K562 (cell line): ENCODE measurements at regions not wholly inside any gene's neighbourhood (a gene's known extent, or its start where the extent isn't known, plus 50 kb on each side); places are given as distances from the start of the nearest gene placed in this dataset.

Experiments used
- EP300 ChIP-seq: IDR thresholded peaks from 2 replicates; pipeline ENCODE4 v1.6.1; 2012; ENCODE audit warnings: low read length, improper control_type of control experiment
- GABPA ChIP-seq: fragments of 200-800 bp; sonication (Bioruptor generic); conservative IDR thresholded peaks from 2 replicates; pipeline ENCODE4 v1.6.1; 2016; ENCODE audit warnings: low read depth, missing genetic modification characterization, missing compliant biosample characterization
- SMAD4 ChIP-seq: fragments of 250-450 bp; sonication (Bioruptor Pico); conservative IDR thresholded peaks from 2 replicates; pipeline ENCODE4 v1.8.0; 2021; ENCODE audit warnings: inconsistent platforms, mild to moderate bottlenecking, moderate library complexity
- SMC3 ChIP-seq: conservative IDR thresholded peaks from 2 replicates; pipeline ENCODE4 v1.6.1; 2011; ENCODE audit warnings: low read depth, low read length, improper control_type of control experiment; ENCODE audit not compliant: insufficient read depth
- SOX6 ChIP-seq: fragments of 450-650 bp; IDR thresholded peaks from 2 replicates; pipeline ENCODE4 v1.6.1; 2014; ENCODE audit warnings: mild to moderate bottlenecking
- SRF ChIP-seq, 2 experiments: fragments of 250-450, 450-650 bp in 1 of 2; sonication (Bioruptor Pico) in 1 of 2; sonication (generic) in 1 of 2; formaldehyde crosslinking; IDR thresholded peaks; 2 replicates each; pipeline versions ENCODE4 v1.5.0 to v1.5.1; 2020 to 2022; ENCODE audit warnings: mild to moderate bottlenecking in 1 of 2, missing genetic modification reagents in 1 of 2
- SRSF9 ChIP-seq: fragments of 200-400 bp; formaldehyde crosslinking; IDR thresholded peaks from 2 replicates; pipeline ENCODE4 v1.6.1; 2017; ENCODE audit warnings: low read depth, low read length, borderline replicate concordance
- TF ChIP-seq, protein P1 (sequence below), 3 experiments: IDR thresholded peaks in 2 of 3; conservative IDR thresholded peaks in 1 of 3; 2 replicates each; pipeline ENCODE4 v1.5.1; 2011 to 2012; ENCODE audit warnings: low read length in 3 of 3, mild to moderate bottlenecking in 3 of 3, control low read depth in 2 of 3, improper control_type of control experiment in 1 of 3, inconsistent platforms in 1 of 3, low read depth in 1 of 3, mixed read lengths in 1 of 3, moderate library complexity in 1 of 3; ENCODE audit not compliant: insufficient read depth in 2 of 3
- TF ChIP-seq, protein P2 (sequence below): sonication (generic); formaldehyde crosslinking; IDR thresholded peaks from 2 replicates; pipeline ENCODE4 v1.8.1; 2023; ENCODE audit warnings: mild to moderate bottlenecking, missing genetic modification reagents
- TF ChIP-seq, protein P3 (sequence below), 2 experiments: fragments of 450-650 bp; conservative IDR thresholded peaks; 2 replicates each; pipeline ENCODE4 v1.6.1; 2017; ENCODE audit warnings: mild to moderate bottlenecking in 2 of 2, moderate library complexity in 2 of 2
- TF ChIP-seq, protein P4 (sequence below): fragments of 450-650 bp; IDR thresholded peaks from 2 replicates; pipeline ENCODE4 v1.6.1; 2016; ENCODE audit warnings: borderline replicate concordance

DNA sequence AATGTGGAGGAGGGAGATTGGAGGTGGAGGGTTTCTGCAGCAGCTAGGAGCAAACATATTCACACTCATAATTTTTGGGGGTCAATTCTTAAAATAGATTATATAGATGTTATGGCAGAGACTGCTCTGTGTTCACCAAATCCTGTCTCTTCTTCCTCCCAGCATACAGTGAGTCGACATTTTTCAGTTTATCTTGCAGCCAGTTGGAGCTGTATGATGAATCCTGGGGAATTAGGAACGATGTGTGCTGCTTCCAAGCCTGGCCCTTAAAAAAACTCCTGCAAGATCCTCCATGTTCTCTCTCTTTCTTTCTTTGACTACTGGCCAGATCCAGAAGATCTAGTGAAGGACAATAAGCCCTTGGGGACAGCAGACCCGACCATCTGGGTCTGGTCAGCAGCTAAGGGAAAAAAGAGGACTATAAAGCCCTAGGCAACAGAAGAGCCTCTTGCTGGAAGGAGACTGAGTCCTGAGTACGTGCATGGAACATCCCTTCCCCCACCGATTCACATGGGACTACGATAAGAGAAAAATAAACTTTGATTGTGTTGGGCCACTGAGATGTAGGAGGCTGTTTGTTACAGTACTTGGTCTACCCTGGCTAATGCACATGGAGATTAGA, 55.8 kb upstream of the POMP start:
- TF ChIP-seq, protein P1, sequence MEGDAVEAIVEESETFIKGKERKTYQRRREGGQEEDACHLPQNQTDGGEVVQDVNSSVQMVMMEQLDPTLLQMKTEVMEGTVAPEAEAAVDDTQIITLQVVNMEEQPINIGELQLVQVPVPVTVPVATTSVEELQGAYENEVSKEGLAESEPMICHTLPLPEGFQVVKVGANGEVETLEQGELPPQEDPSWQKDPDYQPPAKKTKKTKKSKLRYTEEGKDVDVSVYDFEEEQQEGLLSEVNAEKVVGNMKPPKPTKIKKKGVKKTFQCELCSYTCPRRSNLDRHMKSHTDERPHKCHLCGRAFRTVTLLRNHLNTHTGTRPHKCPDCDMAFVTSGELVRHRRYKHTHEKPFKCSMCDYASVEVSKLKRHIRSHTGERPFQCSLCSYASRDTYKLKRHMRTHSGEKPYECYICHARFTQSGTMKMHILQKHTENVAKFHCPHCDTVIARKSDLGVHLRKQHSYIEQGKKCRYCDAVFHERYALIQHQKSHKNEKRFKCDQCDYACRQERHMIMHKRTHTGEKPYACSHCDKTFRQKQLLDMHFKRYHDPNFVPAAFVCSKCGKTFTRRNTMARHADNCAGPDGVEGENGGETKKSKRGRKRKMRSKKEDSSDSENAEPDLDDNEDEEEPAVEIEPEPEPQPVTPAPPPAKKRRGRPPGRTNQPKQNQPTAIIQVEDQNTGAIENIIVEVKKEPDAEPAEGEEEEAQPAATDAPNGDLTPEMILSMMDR (IDR thresholded peaks at IDR 0.05 in 2 of 3, conservative IDR thresholded peaks at IDR 0.05 in 1 of 3; ENCODE audit: insufficient read depth in 2 of 3, low read depth in 1 of 3, low read length in 3 of 3) = no peak
- TF ChIP-seq, protein P2, sequence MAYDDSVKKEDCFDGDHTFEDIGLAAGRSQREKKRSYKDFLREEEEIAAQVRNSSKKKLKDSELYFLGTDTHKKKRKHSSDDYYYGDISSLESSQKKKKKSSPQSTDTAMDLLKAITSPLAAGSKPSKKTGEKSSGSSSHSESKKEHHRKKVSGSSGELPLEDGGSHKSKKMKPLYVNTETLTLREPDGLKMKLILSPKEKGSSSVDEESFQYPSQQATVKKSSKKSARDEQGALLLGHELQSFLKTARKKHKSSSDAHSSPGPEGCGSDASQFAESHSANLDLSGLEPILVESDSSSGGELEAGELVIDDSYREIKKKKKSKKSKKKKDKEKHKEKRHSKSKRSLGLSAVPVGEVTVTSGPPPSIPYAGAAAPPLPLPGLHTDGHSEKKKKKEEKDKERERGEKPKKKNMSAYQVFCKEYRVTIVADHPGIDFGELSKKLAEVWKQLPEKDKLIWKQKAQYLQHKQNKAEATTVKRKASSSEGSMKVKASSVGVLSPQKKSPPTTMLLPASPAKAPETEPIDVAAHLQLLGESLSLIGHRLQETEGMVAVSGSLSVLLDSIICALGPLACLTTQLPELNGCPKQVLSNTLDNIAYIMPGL (CRISPR knock-in tag) = no peak
- no peak for TF ChIP-seq GABPA (tag)
- no peak for TF ChIP-seq SRF (CRISPR knock-in tag; IDR thresholded peaks at IDR 0.05)
- TF ChIP-seq, protein P3, sequence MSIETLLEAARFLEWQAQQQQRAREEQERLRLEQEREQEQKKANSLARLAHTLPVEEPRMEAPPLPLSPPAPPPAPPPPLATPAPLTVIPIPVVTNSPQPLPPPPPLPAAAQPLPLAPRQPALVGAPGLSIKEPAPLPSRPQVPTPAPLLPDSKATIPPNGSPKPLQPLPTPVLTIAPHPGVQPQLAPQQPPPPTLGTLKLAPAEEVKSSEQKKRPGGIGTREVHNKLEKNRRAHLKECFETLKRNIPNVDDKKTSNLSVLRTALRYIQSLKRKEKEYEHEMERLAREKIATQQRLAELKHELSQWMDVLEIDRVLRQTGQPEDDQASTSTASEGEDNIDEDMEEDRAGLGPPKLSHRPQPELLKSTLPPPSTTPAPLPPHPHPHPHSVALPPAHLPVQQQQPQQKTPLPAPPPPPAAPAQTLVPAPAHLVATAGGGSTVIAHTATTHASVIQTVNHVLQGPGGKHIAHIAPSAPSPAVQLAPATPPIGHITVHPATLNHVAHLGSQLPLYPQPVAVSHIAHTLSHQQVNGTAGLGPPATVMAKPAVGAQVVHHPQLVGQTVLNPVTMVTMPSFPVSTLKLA (conservative IDR thresholded peaks at IDR 0.05) = no peak
- no peak for TF ChIP-seq SRSF9
- no peak for TF ChIP-seq EP300
- TF ChIP-seq, protein P4, sequence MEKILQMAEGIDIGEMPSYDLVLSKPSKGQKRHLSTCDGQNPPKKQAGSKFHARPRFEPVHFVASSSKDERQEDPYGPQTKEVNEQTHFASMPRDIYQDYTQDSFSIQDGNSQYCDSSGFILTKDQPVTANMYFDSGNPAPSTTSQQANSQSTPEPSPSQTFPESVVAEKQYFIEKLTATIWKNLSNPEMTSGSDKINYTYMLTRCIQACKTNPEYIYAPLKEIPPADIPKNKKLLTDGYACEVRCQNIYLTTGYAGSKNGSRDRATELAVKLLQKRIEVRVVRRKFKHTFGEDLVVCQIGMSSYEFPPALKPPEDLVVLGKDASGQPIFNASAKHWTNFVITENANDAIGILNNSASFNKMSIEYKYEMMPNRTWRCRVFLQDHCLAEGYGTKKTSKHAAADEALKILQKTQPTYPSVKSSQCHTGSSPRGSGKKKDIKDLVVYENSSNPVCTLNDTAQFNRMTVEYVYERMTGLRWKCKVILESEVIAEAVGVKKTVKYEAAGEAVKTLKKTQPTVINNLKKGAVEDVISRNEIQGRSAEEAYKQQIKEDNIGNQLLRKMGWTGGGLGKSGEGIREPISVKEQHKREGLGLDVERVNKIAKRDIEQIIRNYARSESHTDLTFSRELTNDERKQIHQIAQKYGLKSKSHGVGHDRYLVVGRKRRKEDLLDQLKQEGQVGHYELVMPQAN = no peak
- TF ChIP-seq SMAD4 (CRISPR knock-in tag) = no peak
- no peak for TF ChIP-seq SMC3
- no peak for TF ChIP-seq SOX6
